Hematopoietic multipotent progenitor cell treated with erythropoietin and hydrocortisone succinate and interleukin-3 and kit ligand, for 8 days (in vitro differentiated cells): ENCODE measurements at regions not wholly inside any gene's neighbourhood (a gene's known extent, or its start where the extent isn't known, plus 50 kb on each side); places are given as distances from the start of the nearest gene placed in this dataset.

ENCODE experiments used
- DNase-seq: peaks from one replicate; pipeline ENCODE4 v3.0.0-alpha.2; 2015

DNA sequence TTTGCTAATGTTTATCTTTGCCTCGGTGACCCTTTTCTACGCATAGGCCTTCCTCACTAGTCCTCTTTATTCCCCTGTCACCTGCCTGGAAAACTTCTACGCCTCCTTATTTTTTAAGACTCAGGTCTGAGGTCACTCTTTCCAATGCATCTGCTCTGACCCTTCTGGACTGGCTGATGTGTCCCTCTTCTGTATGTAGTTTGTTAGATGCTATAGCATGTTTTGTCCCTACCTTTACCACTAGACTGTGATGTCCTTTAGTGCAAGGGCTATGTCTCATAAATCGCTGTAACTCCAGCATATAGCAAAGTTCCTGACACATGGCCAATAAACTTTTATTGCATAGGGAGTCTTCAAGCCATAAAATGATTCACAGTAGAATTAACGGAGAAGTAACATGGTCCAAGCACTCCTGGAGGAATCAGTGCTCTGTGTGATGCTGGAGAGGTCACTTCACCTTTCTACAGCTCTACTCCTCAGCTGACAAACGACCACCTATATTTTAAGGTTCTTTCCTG, 872.5 kb upstream of the SLIT2 start:
- DNase-seq: no peak

- DNase-seq: no peak
These were observed 875.8 kb upstream of the SLIT2 start for GRCh38 chr4:19375931-19376330.

- DNase-seq: no peak
These were observed 876.4 kb upstream of the SLIT2 start for GRCh38 chr4:19375136-19375804.

DNA sequence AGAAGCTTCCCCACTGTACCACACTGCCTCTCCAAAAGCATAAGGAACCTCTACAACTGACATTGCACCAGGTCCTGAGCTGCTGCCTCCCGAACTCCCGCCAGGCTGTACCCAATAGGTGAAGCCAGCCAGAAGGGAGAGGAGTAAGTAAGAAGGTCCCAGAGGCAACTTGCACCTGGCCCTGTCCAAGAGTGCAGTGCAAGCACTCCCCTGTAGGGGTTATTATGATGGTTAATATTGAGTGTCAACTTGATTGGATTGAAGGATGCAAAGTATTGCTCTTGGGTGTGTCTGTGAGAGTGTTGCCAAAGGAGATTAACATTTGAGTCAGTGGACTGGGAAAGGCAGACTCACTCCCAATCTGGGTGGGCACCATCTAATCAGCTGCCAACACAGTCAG, 879.3 kb upstream of the SLIT2 start:
- DNase-seq: no peak

GRCh38 chr4:19368800-19369199, 882.9 kb upstream of the SLIT2 start:
- DNase-seq: no peak

DNA sequence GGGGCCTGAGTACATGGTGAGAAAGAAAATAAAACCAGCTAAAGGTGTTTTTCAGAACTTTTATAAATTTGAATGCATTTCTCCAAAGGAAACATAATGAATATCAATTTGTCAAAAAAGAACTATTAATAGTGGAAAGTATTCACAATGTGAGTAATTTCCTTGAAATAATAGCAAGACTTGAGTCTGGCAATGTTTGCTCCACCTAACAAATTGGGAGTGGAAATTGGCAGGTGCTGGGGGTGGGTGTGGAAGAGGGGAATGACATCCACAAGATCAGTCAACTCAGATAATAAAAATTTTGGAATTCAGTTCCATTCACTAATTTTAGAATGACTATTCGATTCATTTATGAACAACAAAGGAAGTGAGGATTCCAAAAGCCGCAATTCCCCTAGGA, 884.8 kb upstream of the SLIT2 start:
- DNase-seq: no peak

GRCh38 chr4:19358015-19358414, 893.7 kb upstream of the SLIT2 start:
- no peak for DNase-seq

- no peak for DNase-seq
These were observed 902.3 kb upstream of the SLIT2 start for GRCh38 chr4:19349416-19349815.

GRCh38 chr4:19348746-19349145, 903.0 kb upstream of the SLIT2 start:
- no peak for DNase-seq

DNA sequence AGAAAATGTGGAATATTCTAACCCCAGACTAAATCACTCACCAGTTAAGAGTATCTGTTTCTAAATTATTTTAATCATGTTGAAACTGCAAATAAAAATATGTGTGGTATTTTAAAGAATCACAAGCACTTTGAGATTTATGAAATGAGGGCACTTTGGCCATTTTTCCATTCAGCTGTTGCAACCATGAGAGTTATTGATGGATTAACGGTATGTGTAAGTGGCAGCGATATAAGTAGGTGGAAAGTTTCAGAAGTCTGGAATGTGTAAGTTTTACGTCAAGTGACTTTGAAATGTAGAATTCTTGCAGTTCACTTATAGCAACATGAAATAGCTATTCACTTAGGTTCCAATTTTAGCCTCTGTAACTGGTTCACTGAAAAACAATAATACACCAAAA, 905.1 kb upstream of the SLIT2 start:
- no peak for DNase-seq

GRCh38 chr4:19329631-19330030, 922.1 kb upstream of the SLIT2 start:
- no peak for DNase-seq

DNA sequence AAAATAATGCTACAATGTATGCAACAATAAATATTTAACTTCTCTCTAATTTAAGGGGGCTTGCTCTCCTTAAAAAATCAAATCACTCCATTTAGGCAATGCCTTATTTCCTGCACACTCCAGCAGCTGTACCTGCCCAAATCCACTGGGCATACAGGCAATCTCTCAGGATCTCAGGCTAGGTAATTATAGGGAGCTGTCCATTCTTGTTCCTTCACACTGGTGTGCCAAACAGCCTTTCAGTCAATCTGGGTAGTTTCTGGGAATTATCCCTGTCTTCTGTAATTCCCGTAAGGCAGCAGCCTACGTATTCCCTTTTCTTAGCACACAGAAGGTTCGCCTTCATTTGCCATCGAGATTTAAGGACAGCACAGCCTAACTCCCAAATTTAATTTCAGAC, 922.6 kb upstream of the SLIT2 start:
- no peak for DNase-seq

- no peak for DNase-seq
These were observed 924.3 kb upstream of the SLIT2 start for GRCh38 chr4:19327364-19327763.

- no peak for DNase-seq
These were observed 927.5 kb upstream of the SLIT2 start for GRCh38 chr4:19324184-19324583.

DNA sequence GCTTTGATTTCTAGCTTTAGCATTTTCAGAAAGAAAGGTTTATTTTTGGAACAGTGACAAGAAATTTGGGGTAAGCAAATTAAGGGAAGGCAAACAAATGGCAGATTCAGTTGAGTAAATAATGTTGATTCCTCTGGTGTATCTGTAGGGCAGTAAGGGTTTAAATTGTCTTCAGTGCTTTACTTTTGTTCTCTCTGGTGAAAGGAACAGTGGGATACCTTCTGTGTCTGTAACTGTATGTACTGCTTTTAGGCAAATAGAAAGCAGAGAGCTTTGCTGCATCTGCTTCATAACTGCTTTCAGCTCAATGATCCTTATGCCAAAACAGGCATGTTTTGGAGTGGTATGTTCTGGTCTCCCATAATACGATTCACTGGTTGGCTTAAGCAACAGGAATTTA, 932.1 kb upstream of the SLIT2 start:
- DNase-seq: no peak

- no peak for DNase-seq
These were observed 934.3 kb upstream of the SLIT2 start for GRCh38 chr4:19317377-19317776.

- DNase-seq: no peak
These were observed 937.6 kb upstream of the SLIT2 start for GRCh38 chr4:19314116-19314515.

DNA sequence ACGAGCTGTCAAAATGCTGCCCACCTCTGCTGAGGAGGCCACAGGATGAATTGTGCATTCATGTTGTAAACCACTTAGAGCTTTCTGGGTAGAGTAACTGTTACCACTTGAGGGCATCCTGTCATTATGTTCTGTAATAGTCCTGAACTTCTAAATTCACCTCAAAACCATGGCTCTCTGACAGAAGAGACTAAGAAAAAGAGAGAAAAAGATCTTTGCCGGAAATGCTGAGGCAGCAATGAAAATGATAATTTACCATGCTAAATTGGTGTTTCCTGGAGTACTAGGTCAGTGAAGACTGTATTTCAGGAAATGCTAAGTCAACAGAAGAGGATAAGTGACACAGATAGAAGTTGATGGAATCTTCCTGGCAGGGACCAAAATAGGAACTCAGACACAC, 942.3 kb upstream of the SLIT2 start:
- DNase-seq: no peak

GRCh38 chr4:19304028-19304427, 947.7 kb upstream of the SLIT2 start:
- DNase-seq: no peak

- DNase-seq: no peak
These were observed 950.2 kb upstream of the SLIT2 start for GRCh38 chr4:19301527-19301926.

- no peak for DNase-seq
These were observed 951.5 kb upstream of the SLIT2 start for GRCh38 chr4:19300213-19300612.

DNA sequence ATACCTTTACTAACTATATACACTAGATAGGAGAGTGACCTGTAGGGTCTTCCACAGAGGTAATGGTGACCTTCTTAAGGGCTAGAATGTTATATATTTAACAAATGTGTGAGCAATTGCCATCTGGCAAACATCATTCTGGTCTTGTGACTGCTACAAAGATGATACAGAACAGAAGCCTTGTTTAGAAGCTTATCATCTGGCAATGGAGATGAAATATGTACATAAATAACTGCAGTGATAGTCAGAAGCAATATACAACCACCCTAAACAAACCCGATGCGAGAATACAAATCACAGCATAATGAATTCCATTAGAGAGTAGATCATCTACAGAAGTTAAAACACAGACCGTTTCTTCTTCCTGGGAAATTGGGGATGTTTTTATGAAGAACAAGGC, 952.7 kb upstream of the SLIT2 start:
- no peak for DNase-seq

DNA sequence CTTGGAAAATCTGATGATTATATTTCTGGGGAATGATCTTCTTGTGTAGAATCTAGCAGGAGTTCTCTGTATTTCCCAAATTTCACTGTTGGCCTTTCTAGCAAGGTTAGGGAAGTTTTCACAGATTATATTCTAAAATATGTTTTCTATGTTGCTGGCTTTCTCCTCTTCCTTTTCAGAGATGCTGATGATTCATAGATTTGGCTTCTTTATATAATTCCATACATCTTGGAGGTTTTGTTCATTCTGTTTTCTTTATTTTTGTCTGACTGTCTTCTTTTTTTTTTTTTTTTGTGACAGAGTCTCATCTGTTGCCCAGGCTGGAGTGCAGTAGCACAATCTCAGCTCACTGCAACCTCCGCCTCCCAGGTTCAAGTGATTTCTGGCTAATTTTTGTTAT, 957.9 kb upstream of the SLIT2 start:
- no peak for DNase-seq

GRCh38 chr4:19293080-19293479, 958.6 kb upstream of the SLIT2 start:
- no peak for DNase-seq

DNA sequence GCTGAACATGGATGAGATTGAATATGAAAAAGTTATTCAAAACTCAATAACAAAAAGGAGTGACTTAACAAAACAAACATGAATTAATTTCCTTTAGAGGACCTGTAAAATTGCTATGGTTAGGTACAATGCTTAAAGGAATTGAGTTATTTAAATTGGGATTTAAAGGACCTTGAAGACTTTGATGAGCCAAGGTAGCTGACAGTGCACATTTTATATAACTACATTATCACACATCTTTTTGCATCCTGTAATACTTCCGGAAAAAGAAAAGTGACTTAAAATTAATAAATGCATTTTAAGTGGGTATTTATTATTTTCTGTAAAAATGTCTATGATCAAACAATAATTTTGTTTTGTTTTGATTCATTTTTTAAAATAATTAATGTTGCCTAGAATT, 964.8 kb upstream of the SLIT2 start:
- no peak for DNase-seq
